Fibroblast of lung (primary cell): ENCODE measurements at regions not wholly inside any gene's neighbourhood (a gene's known extent, or its start where the extent isn't known, plus 50 kb on each side); places are given as distances from the start of the nearest gene placed in this dataset.

ENCODE experiments used
- DNase-seq, 2 donors: peaks; one replicate each; pipeline versions ENCODE4 v3.0.0 to v3.0.0-alpha.2; 2010; ENCODE audit warnings: low read depth in 2 of 2
- H2AFZ ChIP-seq: 2 replicates; pipeline ENCODE4 v1.5.1; 2012; ENCODE audit warnings: low read length, control low read depth, inconsistent platforms
- H3K27ac ChIP-seq: 2 replicates; pipeline ENCODE4 v1.5.1; 2011; ENCODE audit warnings: low read length, control low read depth; ENCODE audit not compliant: insufficient read depth
- H3K27me3 ChIP-seq: 2 replicates; pipeline ENCODE4 v1.5.1; 2011; ENCODE audit warnings: mild to moderate bottlenecking, low read length; ENCODE audit not compliant: control insufficient read depth, insufficient read depth
- H3K36me3 ChIP-seq: 2 replicates; pipeline ENCODE4 v1.5.1; 2011; ENCODE audit warnings: low read length; ENCODE audit not compliant: control insufficient read depth, insufficient read depth
- H3K4me1 ChIP-seq: 2 replicates; pipeline ENCODE4 v1.5.1; 2011; ENCODE audit warnings: low read length; ENCODE audit not compliant: control insufficient read depth, insufficient read depth; ENCODE audit errors: extremely low read depth
- H3K4me2 ChIP-seq: 2 replicates; pipeline ENCODE4 v1.5.1; 2011; ENCODE audit warnings: low read length, control low read depth; ENCODE audit not compliant: insufficient read depth; ENCODE audit errors: extremely low read depth
- H3K4me3 ChIP-seq, 4 experiments: fragments of 200-600 bp in 1 of 4; sonication (generic) in 1 of 4; replicated peaks in 1 of 4; 2 replicates each; pipeline ENCODE4 v1.5.1; 2011 to 2016; ENCODE audit warnings: low read length in 4 of 4, low read depth in 3 of 4, mild to moderate bottlenecking in 3 of 4, control low read depth in 2 of 4, inconsistent platforms in 1 of 4, mixed read lengths in 1 of 4; ENCODE audit not compliant: insufficient read depth in 1 of 4; ENCODE audit errors: control extremely low read depth in 1 of 4
- H3K79me2 ChIP-seq: 2 replicates; pipeline ENCODE4 v1.5.1; 2012; ENCODE audit warnings: mild to moderate bottlenecking, low read length, inconsistent platforms; ENCODE audit not compliant: control insufficient read depth, insufficient read depth
- H3K9ac ChIP-seq: 2 replicates; pipeline ENCODE4 v1.5.1; 2011; ENCODE audit warnings: mild to moderate bottlenecking, low read length, control low read depth; ENCODE audit not compliant: insufficient read depth
- H3K9me3 ChIP-seq: 2 replicates; pipeline ENCODE4 v1.5.1; 2012; ENCODE audit warnings: low read depth, low read length; ENCODE audit not compliant: control insufficient read depth, insufficient read depth
- H4K20me1 ChIP-seq: 2 replicates; pipeline ENCODE4 v1.5.1; 2011; ENCODE audit warnings: low read length; ENCODE audit not compliant: control insufficient read depth, insufficient read depth; ENCODE audit errors: extremely low read depth
- EZH2 ChIP-seq: IDR thresholded peaks from 2 replicates; pipeline ENCODE4 v1.5.1; 2012; ENCODE audit warnings: low read length, control low read depth, mild to moderate bottlenecking; ENCODE audit errors: missing control alignments
- TF ChIP-seq, protein P1 (sequence below), 2 donors: IDR thresholded peaks in 1 of 2; conservative IDR thresholded peaks in 1 of 2; 1 replicate in 1 of 2; 2 replicates in 1 of 2; pipeline ENCODE4 v1.5.1; 2011 to 2012; ENCODE audit warnings: low read length in 2 of 2, control low read depth in 1 of 2, inconsistent platforms in 1 of 2, low read depth in 1 of 2, mild to moderate bottlenecking in 1 of 2

DNA sequence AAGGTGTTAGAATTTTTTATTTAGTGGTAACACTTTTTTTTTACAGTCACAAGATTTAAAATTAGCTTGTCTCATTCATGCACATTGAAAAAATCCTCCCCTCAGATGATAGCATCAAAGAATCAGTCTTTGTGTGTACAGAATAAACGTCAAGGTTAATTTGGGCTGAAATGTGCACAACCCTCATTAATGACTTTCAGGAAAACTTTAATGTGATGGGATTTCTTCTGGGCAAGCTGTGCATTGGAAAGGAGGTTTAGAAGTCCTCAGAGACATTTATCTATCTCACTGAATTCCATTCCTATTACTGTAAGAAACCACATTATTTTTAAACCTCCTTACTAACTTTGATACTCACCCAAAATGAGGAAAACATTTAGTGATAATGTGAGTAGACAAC lies 88.2 kb upstream of the TECRL start:
- Histone ChIP-seq H3K36me3 (no peaks in the 10 kb centered on the region), H3K4me3 (no peak overlapping the region), H3K9me3 (no peaks in the 10 kb centered on the region), H2AFZ (no peak overlapping the region), H3K4me1 (no peaks in the 10 kb centered on the region), H4K20me1 (no peaks in the 10 kb centered on the region), H3K4me2 (no peak overlapping the region), H3K9ac (no peak overlapping the region), H3K27me3 (no peaks in the 10 kb centered on the region), H3K79me2 (no peaks in the 10 kb centered on the region), H3K27ac (no peak overlapping the region)
- TF ChIP-seq EZH2 = no peak
- TF ChIP-seq, protein P1, sequence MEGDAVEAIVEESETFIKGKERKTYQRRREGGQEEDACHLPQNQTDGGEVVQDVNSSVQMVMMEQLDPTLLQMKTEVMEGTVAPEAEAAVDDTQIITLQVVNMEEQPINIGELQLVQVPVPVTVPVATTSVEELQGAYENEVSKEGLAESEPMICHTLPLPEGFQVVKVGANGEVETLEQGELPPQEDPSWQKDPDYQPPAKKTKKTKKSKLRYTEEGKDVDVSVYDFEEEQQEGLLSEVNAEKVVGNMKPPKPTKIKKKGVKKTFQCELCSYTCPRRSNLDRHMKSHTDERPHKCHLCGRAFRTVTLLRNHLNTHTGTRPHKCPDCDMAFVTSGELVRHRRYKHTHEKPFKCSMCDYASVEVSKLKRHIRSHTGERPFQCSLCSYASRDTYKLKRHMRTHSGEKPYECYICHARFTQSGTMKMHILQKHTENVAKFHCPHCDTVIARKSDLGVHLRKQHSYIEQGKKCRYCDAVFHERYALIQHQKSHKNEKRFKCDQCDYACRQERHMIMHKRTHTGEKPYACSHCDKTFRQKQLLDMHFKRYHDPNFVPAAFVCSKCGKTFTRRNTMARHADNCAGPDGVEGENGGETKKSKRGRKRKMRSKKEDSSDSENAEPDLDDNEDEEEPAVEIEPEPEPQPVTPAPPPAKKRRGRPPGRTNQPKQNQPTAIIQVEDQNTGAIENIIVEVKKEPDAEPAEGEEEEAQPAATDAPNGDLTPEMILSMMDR (conservative IDR thresholded peaks at IDR 0.05 in 1 of 2, IDR thresholded peaks at IDR 0.05 in 1 of 2; ENCODE audit: low read depth in 1 of 2, low read length in 2 of 2) = no peak
- DNase-seq = peak in 1 of 2 donors; percentile 59

GRCh38 chr4:64495946-64496345 lies 86.7 kb upstream of the TECRL start:
- Histone ChIP-seq H3K79me2 (no peaks in the 10 kb centered on the region), H3K27me3 (no peaks in the 10 kb centered on the region), H3K9me3 (no peaks in the 10 kb centered on the region), H3K4me1 (no peaks in the 10 kb centered on the region), H3K36me3 (no peaks in the 10 kb centered on the region), H3K4me2 (no peak overlapping the region), H4K20me1 (no peaks in the 10 kb centered on the region), H3K9ac (no peak overlapping the region), H3K27ac (no peak overlapping the region), H2AFZ (no peak overlapping the region), H3K4me3 (no peak overlapping the region)
- DNase-seq = no peak
- TF ChIP-seq, protein P1 (conservative IDR thresholded peaks at IDR 0.05 in 1 of 2, IDR thresholded peaks at IDR 0.05 in 1 of 2; ENCODE audit: low read depth in 1 of 2, low read length in 2 of 2) = no peak
- TF ChIP-seq EZH2 = no peak

- H3K4me2 ChIP-seq = no peak overlapping the region
- TF ChIP-seq, protein P1 (conservative IDR thresholded peaks at IDR 0.05 in 1 of 2, IDR thresholded peaks at IDR 0.05 in 1 of 2; ENCODE audit: low read depth in 1 of 2, low read length in 2 of 2) = no peak
- TF ChIP-seq EZH2 = no peak
- no peak overlapping the region for H2AFZ ChIP-seq
- no peaks in the 10 kb centered on the region for H3K4me1 ChIP-seq
- no peaks in the 10 kb centered on the region for H3K36me3 ChIP-seq
- no peak overlapping the region for H3K9ac ChIP-seq
- no peaks in the 10 kb centered on the region for H3K27me3 ChIP-seq
- DNase-seq = no peak
- H3K79me2 ChIP-seq = no peaks in the 10 kb centered on the region
- no peaks in the 10 kb centered on the region for H4K20me1 ChIP-seq
- no peak overlapping the region for H3K4me3 ChIP-seq
- H3K9me3 ChIP-seq = no peaks in the 10 kb centered on the region
- no peak overlapping the region for H3K27ac ChIP-seq
These were observed 80.4 kb upstream of the TECRL start for GRCh38 chr4:64489628-64490027.
